GM21526 (cell line): ENCODE measurements at regions not wholly inside any gene's neighbourhood (a gene's known extent, or its start where the extent isn't known, plus 50 kb on each side); places are given as distances from the start of the nearest gene placed in this dataset.

Experiments
- ATAC-seq: cut with Tn5 transposase; IDR thresholded peaks from one replicate; pipeline ENCODE4 v1.9.1; 2021; ENCODE audit warnings: moderate library complexity; ENCODE audit not compliant: unreplicated experiment, low FRiP score

- ATAC-seq, result no peak
Observed at GRCh38 chr6:165807249-165807960, 144.4 kb upstream of the PDE10A start.

GRCh38 chr6:165806126-165806810, 143.2 kb upstream of the PDE10A start:
- ATAC-seq, result no peak

GRCh38 chr6:165805636-165806035, 142.6 kb upstream of the PDE10A start:
- ATAC-seq, result no peak

GRCh38 chr6:165805067-165805555, 142.1 kb upstream of the PDE10A start:
- ATAC-seq, result no peak

GRCh38 chr6:165804331-165805066, 141.5 kb upstream of the PDE10A start:
- ATAC-seq, result no peak

GRCh38 chr6:165800337-165800736, 137.3 kb upstream of the PDE10A start:
- no peak for ATAC-seq

GRCh38 chr6:165799391-165800153, 136.5 kb upstream of the PDE10A start:
- no peak for ATAC-seq

GRCh38 chr6:165798991-165799390, 135.9 kb upstream of the PDE10A start:
- no peak for ATAC-seq

- no peak for ATAC-seq
Observed at GRCh38 chr6:165794179-165794601, 131.1 kb upstream of the PDE10A start.

GRCh38 chr6:165793287-165793825, 130.3 kb upstream of the PDE10A start:
- ATAC-seq, result no peak

- no peak for ATAC-seq
Observed at GRCh38 chr6:165791876-165792437, 128.9 kb upstream of the PDE10A start.

GRCh38 chr6:165791306-165791705, 128.3 kb upstream of the PDE10A start:
- no peak for ATAC-seq

- ATAC-seq, result no peak
Observed at GRCh38 chr6:165782812-165783211, 119.8 kb upstream of the PDE10A start.

GRCh38 chr6:165782134-165782533, 119.1 kb upstream of the PDE10A start:
- ATAC-seq, result no peak

- no peak for ATAC-seq
Observed at GRCh38 chr6:165777680-165778079, 114.6 kb upstream of the PDE10A start.

GRCh38 chr6:165776691-165777090, 113.7 kb upstream of the PDE10A start:
- ATAC-seq, result no peak

GRCh38 chr6:165775721-165776120, 112.7 kb upstream of the PDE10A start:
- ATAC-seq, result no peak

- no peak for ATAC-seq
Observed at GRCh38 chr6:165774903-165775601, 112.0 kb upstream of the PDE10A start.

- ATAC-seq, result no peak
Observed at GRCh38 chr6:165770397-165771082, 107.5 kb upstream of the PDE10A start.
